Peyer's patch (tissue), 4 donors: ENCODE measurements at regions not wholly inside any gene's neighbourhood (a gene's known extent, or its start where the extent isn't known, plus 50 kb on each side); places are given as distances from the start of the nearest gene placed in this dataset.

ENCODE experiments used
- CTCF ChIP-seq, 6 experiments: fragments of 450-650 bp in 4 of 6; fragments of 200-600 bp in 2 of 6; sonication (generic) in 1 of 6; IDR thresholded peaks; one replicate each; pipeline ENCODE4 v1.5.1; 2017 to 2019; ENCODE audit warnings: antibody characterized with exemption in 6 of 6, mild to moderate bottlenecking in 3 of 6, moderate library complexity in 1 of 6
- POLR2A ChIP-seq, 2 donors: fragments of 450-650 bp; IDR thresholded peaks; one replicate each; pipeline ENCODE4 v1.5.1; 2017; ENCODE audit warnings: antibody characterized with exemption in 2 of 2, mild to moderate bottlenecking in 2 of 2, moderate library complexity in 2 of 2

GRCh38 chr13:31952641-31953380 is 78.8 kb upstream of the FRY start:
- TF ChIP-seq CTCF (IDR thresholded peaks at IDR 0.05) (no peak), POLR2A (IDR thresholded peaks at IDR 0.05) (no peak)
